T-cell (primary cell): ENCODE measurements at regions not wholly inside any gene's neighbourhood (a gene's known extent, or its start where the extent isn't known, plus 50 kb on each side); places are given as distances from the start of the nearest gene placed in this dataset.

Source experiments
- ATAC-seq, 4 experiments: fragments of 200-7000 bp in 3 of 4; fragments of 150-1000 bp in 1 of 4; cut with Tn5 transposase; replicated peaks in 1 of 4; 1 replicate in 3 of 4; 2 replicates in 1 of 4; pipeline ENCODE4 v1.10.0; 2021; ENCODE audit warnings: moderate library complexity in 3 of 4, mild to moderate bottlenecking in 2 of 4, moderate number of reproducible peaks in 1 of 4
- CTCF ChIA-PET, 2 donors: fragments of 300-600 bp; sonication (Branson Sonifier 250); formaldehyde crosslinking; loops; one replicate each; lab custom pipeline; 2022; ENCODE audit warnings: antibody characterized with exemption in 2 of 2; lab: Charles Lee
- POLR2A ChIA-PET, 2 donors: fragments of 300-600 bp; sonication (Branson Sonifier 250); formaldehyde crosslinking; loops; one replicate each; lab custom pipeline; 2022; ENCODE audit warnings: antibody characterized with exemption in 2 of 2; lab: Charles Lee
- DNase-seq, 35 experiments: peaks; one replicate each; pipeline versions ENCODE4 v3.0.0 to v3.0.0-alpha.2; 2013 to 2023
- H3K27ac ChIP-seq: one replicate; pipeline ENCODE4 v1.5.1; 2013; ENCODE audit warnings: low read length
- H3K27me3 ChIP-seq, 2 experiments: replicated peaks in 1 of 2; 1 replicate in 1 of 2; 2 replicates in 1 of 2; pipeline versions ENCODE4 v1.6.1 to v1.7.0; 2013; ENCODE audit warnings: low read length in 1 of 2, mixed read lengths in 1 of 2; ENCODE audit not compliant: control insufficient read depth in 2 of 2, insufficient read depth in 2 of 2; ENCODE audit errors: extremely low read depth in 1 of 2
- H3K36me3 ChIP-seq, 2 donors: 1 replicate in 1 of 2; 2 replicates in 1 of 2; pipeline versions ENCODE4 v1.6.1 to v1.7.0; 2013; ENCODE audit warnings: low read length in 1 of 2; ENCODE audit not compliant: control insufficient read depth in 2 of 2, insufficient read depth in 1 of 2; ENCODE audit errors: extremely low read depth in 1 of 2
- H3K4me1 ChIP-seq, 2 experiments: 1 replicate in 1 of 2; 2 replicates in 1 of 2; pipeline versions ENCODE4 v1.6.1 to v1.7.0; 2013; ENCODE audit warnings: low read length in 2 of 2, mixed read lengths in 1 of 2; ENCODE audit not compliant: insufficient read depth in 2 of 2, control insufficient read depth in 1 of 2; ENCODE audit errors: extremely low read depth in 1 of 2
- H3K4me3 ChIP-seq, 2 donors: 1 replicate in 1 of 2; 2 replicates in 1 of 2; pipeline versions ENCODE4 v1.5.1 to v1.7.0; 2013; ENCODE audit warnings: mild to moderate bottlenecking in 2 of 2, low read length in 1 of 2, moderate library complexity in 1 of 2; ENCODE audit not compliant: control insufficient read depth in 1 of 2; ENCODE audit errors: extremely low read depth in 1 of 2
- H3K9me3 ChIP-seq: 2 replicates; pipeline ENCODE4 v1.7.0; 2013
- H3K27ac Mint-ChIP-seq, 2 donors: one replicate each; pipeline ENCODE4 v1.8.0; 2020 to 2021; ENCODE audit warnings: mild to moderate bottlenecking in 2 of 2, mixed read lengths in 2 of 2
- H3K27me3 Mint-ChIP-seq, 2 donors: one replicate each; pipeline ENCODE4 v1.8.0; 2021 to 2022; ENCODE audit warnings: mixed read lengths in 2 of 2
- H3K36me3 Mint-ChIP-seq: one replicate; pipeline ENCODE4 v1.8.0; 2021; ENCODE audit warnings: mixed read lengths
- H3K4me1 Mint-ChIP-seq, 3 donors: one replicate each; pipeline ENCODE4 v1.8.0; 2020 to 2022; ENCODE audit warnings: mixed read lengths in 3 of 3, mild to moderate bottlenecking in 1 of 3
- H3K4me3 Mint-ChIP-seq, 3 donors: one replicate each; pipeline ENCODE4 v1.8.0; 2020 to 2022; ENCODE audit warnings: mild to moderate bottlenecking in 3 of 3, mixed read lengths in 3 of 3, moderate library complexity in 3 of 3
- H3K9me3 Mint-ChIP-seq, 3 donors: one replicate each; pipeline ENCODE4 v1.8.0; 2020 to 2022; ENCODE audit warnings: mixed read lengths in 3 of 3
- WGBS: methylation state at CpG from one replicate; pipeline ENCODE4 v1.1.5; 2013; ENCODE audit warnings: missing lambda C conversion rate; ENCODE audit not compliant: insufficient coverage; 5-methylcytosine and 5-hydroxymethylcytosine counted together

DNA sequence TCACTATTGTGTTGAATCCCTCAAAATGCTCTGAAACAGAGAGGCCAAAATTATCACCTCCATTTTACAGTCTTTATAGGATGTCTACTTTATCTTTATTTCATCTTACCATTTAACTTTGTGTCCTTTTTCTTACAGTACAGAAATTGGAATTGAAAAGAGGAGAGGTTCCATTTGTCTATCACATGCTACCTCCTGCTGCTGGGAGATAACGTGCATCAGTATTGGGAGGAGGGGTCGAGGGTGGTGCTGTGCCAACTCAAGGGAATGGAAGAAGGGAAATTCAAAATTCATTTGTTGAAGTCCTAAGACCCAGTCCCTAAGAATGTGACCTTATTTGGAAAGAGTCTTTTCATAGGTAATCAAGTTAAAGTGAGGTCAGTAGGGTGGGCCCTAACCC lies 85.3 kb downstream of the HHIPL2 start:
- H3K9me3 ChIP-seq = no peaks in the 10 kb centered on the region
- no peak overlapping the region for H3K4me3 ChIP-seq
- DNase-seq (no peak), ATAC-seq (no peak)
- no peak overlapping the region for H3K27ac Mint-ChIP-seq
- no peaks in the 10 kb centered on the region for H3K36me3 ChIP-seq
- ChIA-PET POLR2A (interaction anchor here in 1 of 2 donors (0.6 to 0.7 kb wide), 2 partner anchors 316 to 373 kb away, joined by 3 read pairs; no protein-coding TSS in a partner anchor), CTCF (interaction anchor here in 1 of 2 donors (1.2 kb wide), 1 partner anchor 172 kb away, joined by 4 read pairs; no protein-coding TSS in a partner anchor)
- peaks cover under 1% of the 10 kb centered on the region for H3K36me3 Mint-ChIP-seq
- peaks cover 0 to 10% of the 10 kb centered on the region in 2 experiments for H3K4me1 ChIP-seq
- no peak overlapping the region for H3K4me3 Mint-ChIP-seq
- peaks cover 0 to 4% of the 10 kb centered on the region in 2 experiments for H3K27me3 ChIP-seq
- 79% methylated on average over 2 of the region's 2 CpGs for WGBS
- peaks cover 6 to 12% (median 11%) of the 10 kb centered on the region in 3 donors for H3K4me1 Mint-ChIP-seq
- no peak overlapping the region for H3K27ac ChIP-seq
- H3K27me3 Mint-ChIP-seq = peaks cover 0 to 6% of the 10 kb centered on the region in 2 donors
- peaks cover under 1 to 2% (median 1%) of the 10 kb centered on the region in 3 donors for H3K9me3 Mint-ChIP-seq

GRCh38 chr1:222461941-222462340 lies 86.0 kb downstream of the HHIPL2 start:
- Histone ChIP-seq H3K4me1 (peaks cover 0 to 10% of the 10 kb centered on the region in 2 experiments), H3K36me3 (no peaks in the 10 kb centered on the region), H3K27ac (no peak overlapping the region), H3K4me3 (no peak overlapping the region), H3K9me3 (no peaks in the 10 kb centered on the region), H3K27me3 (peaks cover 0 to 4% of the 10 kb centered on the region in 2 experiments)
- no peak overlapping the region for H3K4me3 Mint-ChIP-seq
- H3K36me3 Mint-ChIP-seq = peaks cover 3% of the 10 kb centered on the region
- H3K9me3 Mint-ChIP-seq = peaks cover 7 to 8% (median 8%) of the 10 kb centered on the region in 3 donors
- ChIA-PET POLR2A (no interaction called here), CTCF (interaction anchor here (0.5 to 1.2 kb wide), 3 partner anchors 172 to 1055 kb away, joined by 3 to 8 read pairs (median 4); no protein-coding TSS in a partner anchor)
- ATAC-seq (no peak), DNase-seq (no peak)
- H3K4me1 Mint-ChIP-seq = peaks cover 6 to 12% (median 11%) of the 10 kb centered on the region in 3 donors
- WGBS = no CpG with 5 or more reads among the region's 2 CpGs
- H3K27ac Mint-ChIP-seq = no peak overlapping the region
- peaks cover 0 to 6% of the 10 kb centered on the region in 2 donors for H3K27me3 Mint-ChIP-seq

DNA sequence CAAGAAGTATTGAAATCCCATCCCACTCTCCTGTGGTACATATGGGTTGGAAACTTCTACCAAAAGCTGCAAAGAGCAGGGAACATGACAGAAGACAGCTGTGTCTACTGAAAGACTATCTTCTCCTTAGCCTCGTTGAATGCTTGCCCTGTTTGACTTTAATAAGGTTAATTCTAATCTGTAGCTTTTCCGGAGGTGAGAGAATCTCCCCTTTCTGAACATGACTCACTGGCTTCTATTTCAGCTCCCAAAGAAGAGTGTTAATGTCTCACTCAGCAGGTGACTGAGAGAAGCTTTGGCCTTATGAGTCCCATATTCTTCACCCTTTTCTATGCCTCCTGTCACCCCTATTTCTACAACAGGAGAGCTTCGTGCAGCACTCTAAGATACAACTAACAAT lies 88.3 kb downstream of the HHIPL2 start:
- Mint-ChIP-seq H3K4me3 (no peak overlapping the region), H3K36me3 (peaks cover 3% of the 10 kb centered on the region), H3K9me3 (peaks cover 8 to 10% (median 8%) of the 10 kb centered on the region in 3 donors), H3K4me1 (peaks cover 9% of the 10 kb centered on the region in 3 donors), H3K27ac (no peak overlapping the region), H3K27me3 (peaks cover 0 to 6% of the 10 kb centered on the region in 2 donors)
- ATAC-seq (no peak), DNase-seq (no peak)
- Histone ChIP-seq H3K27ac (no peak overlapping the region), H3K4me3 (no peak overlapping the region), H3K27me3 (peaks cover 0 to 4% of the 10 kb centered on the region in 2 experiments), H3K9me3 (no peaks in the 10 kb centered on the region), H3K36me3 (no peaks in the 10 kb centered on the region), H3K4me1 (peaks cover 2 to 4% of the 10 kb centered on the region in 2 experiments)
- 40% methylated on average over 1 of the region's 3 CpGs for WGBS
- CTCF ChIA-PET = no interaction called here
- POLR2A ChIA-PET = no interaction called here

- Histone ChIP-seq H3K4me3 (no peak overlapping the region), H3K4me1 (peaks cover 5 to 10% of the 10 kb centered on the region in 2 experiments), H3K9me3 (no peaks in the 10 kb centered on the region), H3K36me3 (no peaks in the 10 kb centered on the region), H3K27ac (no peak overlapping the region), H3K27me3 (peaks cover 0 to 4% of the 10 kb centered on the region in 2 experiments)
- no peak for DNase-seq
- 80% methylated on average over 1 of the region's 1 CpG for WGBS
- peaks cover 16 to 25% (median 24%) of the 10 kb centered on the region in 3 donors for H3K4me1 Mint-ChIP-seq
- no peak overlapping the region for H3K4me3 Mint-ChIP-seq
- ATAC-seq = no peak
- POLR2A ChIA-PET = no interaction called here
- peaks cover 3% of the 10 kb centered on the region for H3K36me3 Mint-ChIP-seq
- no peak overlapping the region for H3K27ac Mint-ChIP-seq
- CTCF ChIA-PET = no interaction called here
- H3K27me3 Mint-ChIP-seq = peaks cover 0 to 6% of the 10 kb centered on the region in 2 donors
- peaks cover 8 to 10% (median 8%) of the 10 kb centered on the region in 3 donors for H3K9me3 Mint-ChIP-seq
Observed at GRCh38 chr1:222457513-222457912, 90.4 kb downstream of the HHIPL2 start.

- H3K27me3 ChIP-seq = peaks cover 0 to 4% of the 10 kb centered on the region in 2 experiments
- no peak for DNase-seq
- H3K9me3 Mint-ChIP-seq = peaks cover 8 to 10% (median 8%) of the 10 kb centered on the region in 3 donors
- ATAC-seq = no peak
- peaks cover 5 to 10% of the 10 kb centered on the region in 2 experiments for H3K4me1 ChIP-seq
- no peak overlapping the region for H3K4me3 ChIP-seq
- no peak overlapping the region for H3K27ac ChIP-seq
- peaks cover 0 to 6% of the 10 kb centered on the region in 2 donors for H3K27me3 Mint-ChIP-seq
- 100% methylated on average over 1 of the region's 1 CpG for WGBS
- H3K4me3 Mint-ChIP-seq = no peak overlapping the region
- H3K36me3 Mint-ChIP-seq = peaks cover 3% of the 10 kb centered on the region
- no peaks in the 10 kb centered on the region for H3K9me3 ChIP-seq
- H3K4me1 Mint-ChIP-seq = peaks cover 18 to 26% (median 24%) of the 10 kb centered on the region in 3 donors
- CTCF ChIA-PET = interaction anchor here (0.5 to 3.4 kb wide), 5 partner anchors 273 to 805 kb away, joined by 3 to 34 read pairs (median 8); no protein-coding TSS in a partner anchor
- POLR2A ChIA-PET = no interaction called here
- H3K36me3 ChIP-seq = no peaks in the 10 kb centered on the region
- no peak overlapping the region for H3K27ac Mint-ChIP-seq
Observed at GRCh38 chr1:222457084-222457483, 90.8 kb downstream of the HHIPL2 start.

DNA sequence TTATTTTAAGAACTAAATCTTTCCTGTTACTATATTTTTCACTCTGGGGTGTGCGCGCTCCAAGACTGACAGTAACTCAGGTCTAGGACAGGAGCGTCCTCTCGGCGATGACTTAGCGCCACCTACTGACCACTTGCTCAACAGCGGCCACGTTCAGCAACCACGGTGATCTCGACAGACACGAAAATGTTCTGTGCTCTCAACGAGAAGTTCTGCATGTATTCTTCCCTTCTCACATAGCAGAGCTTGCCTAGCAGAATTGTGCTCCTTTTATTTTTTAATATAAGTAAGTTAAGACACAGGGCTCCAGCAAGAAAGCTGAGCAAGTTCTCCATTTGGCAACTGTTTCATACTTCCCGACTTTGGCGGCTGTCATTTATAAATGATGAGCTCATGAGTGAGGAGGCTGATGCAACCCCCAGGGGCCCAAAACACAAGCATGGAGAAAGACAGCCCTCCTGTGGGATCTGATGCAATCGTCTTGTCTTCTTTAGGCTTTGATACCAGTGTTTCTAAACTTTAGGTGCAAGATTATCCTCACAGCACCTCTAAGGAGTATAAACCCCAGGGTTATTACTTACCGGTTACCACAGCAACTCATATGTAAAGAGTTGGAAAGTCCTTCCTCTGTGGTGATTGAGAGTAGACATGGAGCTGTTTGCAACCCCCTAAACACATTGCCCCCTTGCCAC lies 92.6 kb downstream of the HHIPL2 start:
- DNase-seq = peak; percentile 59 to 92 (median 77)
- ChIA-PET CTCF (interaction anchor here (0.7 to 3.4 kb wide), 37 partner anchors 8 to 1645 kb away, joined by 3 to 34 read pairs (median 4); partner anchors contain the start of gene DUSP10 (in 1 of the 2)), POLR2A (interaction anchor here in 1 of 2 donors (0.6 kb wide), 1 partner anchor 132 kb away, joined by 4 read pairs; no protein-coding TSS in a partner anchor)
- H3K27ac Mint-ChIP-seq = peak overlapping the region; percentile 69 to 84
- peak; percentile 97 to 99 (median 98) for ATAC-seq
- peaks cover 5 to 10% of the 10 kb centered on the region in 2 experiments for H3K4me1 ChIP-seq
- H3K4me3 Mint-ChIP-seq = peak overlapping the region in 2 of 3 donors; percentile 10 to 32
- no peak overlapping the region for H3K4me3 ChIP-seq
- H3K27me3 ChIP-seq = peaks cover 0 to 2% of the 10 kb centered on the region in 2 experiments
- no peak overlapping the region for H3K27ac ChIP-seq
- peaks cover 3% of the 10 kb centered on the region for H3K36me3 Mint-ChIP-seq
- H3K4me1 Mint-ChIP-seq = peaks cover 18 to 26% (median 24%) of the 10 kb centered on the region in 3 donors
- no peaks in the 10 kb centered on the region for H3K9me3 ChIP-seq
- peaks cover 8 to 10% (median 8%) of the 10 kb centered on the region in 3 donors for H3K9me3 Mint-ChIP-seq
- H3K27me3 Mint-ChIP-seq = peaks cover 0 to 4% of the 10 kb centered on the region in 2 donors
- no peaks in the 10 kb centered on the region for H3K36me3 ChIP-seq
- 15% methylated on average over 11 of the region's 16 CpGs for WGBS
